ENCODE measurements at regions not wholly inside any gene's neighbourhood (a gene's known extent, or its start where the extent isn't known, plus 50 kb on each side); places are given as distances from the start of the nearest gene placed in this dataset.

- Histone ChIP-seq H2AFZ (ENCODE audit: low read depth, low read length) (no peak overlapping the region), H3K27ac (ENCODE audit: low read length) (no peak overlapping the region), H3K4me1 (ENCODE audit: insufficient read depth, low read length) (no peaks in the 10 kb centered on the region), H3K9ac (ENCODE audit: low read depth, low read length) (no peak overlapping the region), H3K36me3 (ENCODE audit: insufficient read depth, low read length) (no peaks in the 10 kb centered on the region), H4K20me1 (ENCODE audit: insufficient read depth, low read length) (no peaks in the 10 kb centered on the region), H3K4me2 (ENCODE audit: insufficient read depth, low read length) (no peak overlapping the region), H3K9me3 (ENCODE audit: insufficient read depth, low read length, severe bottlenecking) (no peaks in the 10 kb centered on the region), H3K79me2 (ENCODE audit: insufficient read depth, low read length) (no peaks in the 10 kb centered on the region), H3K4me3 (ENCODE audit: low read depth in 1 of 2, low read length in 2 of 2) (no peak overlapping the region), H3K27me3 (ENCODE audit: insufficient read depth, low read length, poor library complexity) (no peaks in the 10 kb centered on the region)
- ATAC-seq (ENCODE audit: insufficient read depth, low read depth): no peak
- TF ChIP-seq CTCF (IDR thresholded peaks at IDR 0.05; ENCODE audit: borderline replicate concordance, extremely low read depth, low read length, poor library complexity, severe bottlenecking) (no peak), EZH2 (IDR thresholded peaks at IDR 0.05; ENCODE audit: borderline replicate concordance, low read depth, low read length, severe bottlenecking) (no peak)
- DNase-seq: no peak
Observed at GRCh38 chr3:154852515-154852914, 227.6 kb upstream of the MME start.

GRCh38 chr3:154851644-154852043, 228.5 kb upstream of the MME start:
- Histone ChIP-seq H2AFZ (ENCODE audit: low read depth, low read length) (no peak overlapping the region), H3K4me3 (ENCODE audit: low read depth in 1 of 2, low read length in 2 of 2) (no peak overlapping the region)
- ATAC-seq (ENCODE audit: insufficient read depth, low read depth): no peak

GRCh38 chr3:154850921-154851320, 229.2 kb upstream of the MME start:
- DNase-seq (no peak), ATAC-seq (ENCODE audit: insufficient read depth, low read depth) (no peak)
- Histone ChIP-seq H3K4me2 (ENCODE audit: insufficient read depth, low read length) (no peak overlapping the region), H3K9ac (ENCODE audit: low read depth, low read length) (no peak overlapping the region), H3K4me1 (ENCODE audit: insufficient read depth, low read length) (no peaks in the 10 kb centered on the region), H3K36me3 (ENCODE audit: insufficient read depth, low read length) (no peaks in the 10 kb centered on the region), H3K79me2 (ENCODE audit: insufficient read depth, low read length) (no peaks in the 10 kb centered on the region), H4K20me1 (ENCODE audit: insufficient read depth, low read length) (no peaks in the 10 kb centered on the region), H2AFZ (ENCODE audit: low read depth, low read length) (no peak overlapping the region), H3K27me3 (ENCODE audit: insufficient read depth, low read length, poor library complexity) (no peaks in the 10 kb centered on the region), H3K27ac (ENCODE audit: low read length) (no peak overlapping the region), H3K9me3 (ENCODE audit: insufficient read depth, low read length, severe bottlenecking) (no peaks in the 10 kb centered on the region), H3K4me3 (ENCODE audit: low read depth in 1 of 2, low read length in 2 of 2) (no peak overlapping the region)
- TF ChIP-seq EZH2 (IDR thresholded peaks at IDR 0.05; ENCODE audit: borderline replicate concordance, low read depth, low read length, severe bottlenecking) (no peak), CTCF (IDR thresholded peaks at IDR 0.05; ENCODE audit: borderline replicate concordance, extremely low read depth, low read length, poor library complexity, severe bottlenecking) (no peak)

More at GRCh38 chr3:154851644-154852043, 228.5 kb upstream of the MME start:
- no peaks in the 10 kb centered on the region for H3K9me3 ChIP-seq (ENCODE audit: insufficient read depth, low read length, severe bottlenecking)
- H3K79me2 ChIP-seq (ENCODE audit: insufficient read depth, low read length): no peaks in the 10 kb centered on the region
- no peak for TF ChIP-seq CTCF (IDR thresholded peaks at IDR 0.05; ENCODE audit: borderline replicate concordance, extremely low read depth, low read length, poor library complexity, severe bottlenecking)
- TF ChIP-seq EZH2 (IDR thresholded peaks at IDR 0.05; ENCODE audit: borderline replicate concordance, low read depth, low read length, severe bottlenecking): no peak
- H3K4me2 ChIP-seq (ENCODE audit: insufficient read depth, low read length): no peak overlapping the region
- H3K36me3 ChIP-seq (ENCODE audit: insufficient read depth, low read length): no peaks in the 10 kb centered on the region
- H4K20me1 ChIP-seq (ENCODE audit: insufficient read depth, low read length): no peaks in the 10 kb centered on the region
- no peaks in the 10 kb centered on the region for H3K4me1 ChIP-seq (ENCODE audit: insufficient read depth, low read length)
- no peaks in the 10 kb centered on the region for H3K27me3 ChIP-seq (ENCODE audit: insufficient read depth, low read length, poor library complexity)
- H3K9ac ChIP-seq (ENCODE audit: low read depth, low read length): no peak overlapping the region
- DNase-seq: no peak
- no peak overlapping the region for H3K27ac ChIP-seq (ENCODE audit: low read length)

- Histone ChIP-seq H3K36me3 (ENCODE audit: insufficient read depth, low read length) (no peaks in the 10 kb centered on the region), H3K9me3 (ENCODE audit: insufficient read depth, low read length, severe bottlenecking) (no peaks in the 10 kb centered on the region), H3K4me2 (ENCODE audit: insufficient read depth, low read length) (no peak overlapping the region), H3K27ac (ENCODE audit: low read length) (no peak overlapping the region), H2AFZ (ENCODE audit: low read depth, low read length) (no peak overlapping the region), H3K4me1 (ENCODE audit: insufficient read depth, low read length) (no peaks in the 10 kb centered on the region), H3K27me3 (ENCODE audit: insufficient read depth, low read length, poor library complexity) (no peaks in the 10 kb centered on the region), H3K9ac (ENCODE audit: low read depth, low read length) (no peak overlapping the region), H4K20me1 (ENCODE audit: insufficient read depth, low read length) (no peaks in the 10 kb centered on the region), H3K79me2 (ENCODE audit: insufficient read depth, low read length) (no peaks in the 10 kb centered on the region), H3K4me3 (ENCODE audit: low read depth in 1 of 2, low read length in 2 of 2) (no peak overlapping the region)
- TF ChIP-seq EZH2 (IDR thresholded peaks at IDR 0.05; ENCODE audit: borderline replicate concordance, low read depth, low read length, severe bottlenecking) (no peak), CTCF (IDR thresholded peaks at IDR 0.05; ENCODE audit: borderline replicate concordance, extremely low read depth, low read length, poor library complexity, severe bottlenecking) (no peak)
- no peak for DNase-seq
- no peak for ATAC-seq (ENCODE audit: insufficient read depth, low read depth)
Observed at GRCh38 chr3:154849408-154849807, 230.7 kb upstream of the MME start.
